Gastroesophageal sphincter (tissue), 4 donors: ENCODE measurements at regions not wholly inside any gene's neighbourhood (a gene's known extent, or its start where the extent isn't known, plus 50 kb on each side); places are given as distances from the start of the nearest gene placed in this dataset.

Experiments
- ATAC-seq: fragments of 150-250 bp; one replicate; pipeline ENCODE4 v1.9.1; 2016; ENCODE audit warnings: mild to moderate bottlenecking, moderate library complexity
- H3K27ac ChIP-seq, 4 donors: fragments of 200-600 bp; sonication (generic) in 3 of 4; 1 replicate in 3 of 4; 2 replicates in 1 of 4; pipeline ENCODE4 v1.5.1; 2016 to 2019
- H3K27me3 ChIP-seq: fragments of 200-600 bp; sonication (generic); one replicate; pipeline ENCODE4 v1.5.1; 2019
- H3K36me3 ChIP-seq, 2 donors: fragments of 200-600 bp; sonication (generic); one replicate each; pipeline ENCODE4 v1.5.1; 2019; ENCODE audit warnings: control low read depth in 1 of 2
- H3K4me1 ChIP-seq, 3 donors: fragments of 200-600 bp; sonication (generic); 1 replicate in 2 of 3; 2 replicates in 1 of 3; pipeline ENCODE4 v1.5.1; 2016 to 2019; ENCODE audit warnings: control low read depth in 2 of 3
- H3K4me3 ChIP-seq, 2 donors: fragments of 200-600 bp; sonication (generic); one replicate each; pipeline ENCODE4 v1.5.1; 2019; ENCODE audit warnings: mild to moderate bottlenecking in 1 of 2, moderate library complexity in 1 of 2
- H3K9me3 ChIP-seq, 3 donors: fragments of 200-600 bp; sonication (generic); one replicate each; pipeline ENCODE4 v1.5.1; 2017 to 2019; ENCODE audit warnings: control low read depth in 2 of 3
- CTCF ChIP-seq, 4 experiments: fragments of 200-600 bp in 2 of 4; fragments of 450-650 bp in 2 of 4; sonication (generic) in 1 of 4; IDR thresholded peaks; one replicate each; pipeline ENCODE4 v1.5.1; 2017 to 2019; ENCODE audit warnings: antibody characterized with exemption in 4 of 4, mild to moderate bottlenecking in 2 of 4, moderate library complexity in 2 of 4
- EP300 ChIP-seq: sonication (generic); formaldehyde crosslinking; IDR thresholded peaks from one replicate; pipeline ENCODE4 v1.6.1; 2017; ENCODE audit warnings: antibody characterized with exemption, mild to moderate bottlenecking
- POLR2A ChIP-seq, 2 donors: fragments of 450-650 bp; IDR thresholded peaks; one replicate each; pipeline ENCODE4 v1.6.1; 2017; ENCODE audit warnings: antibody characterized with exemption in 2 of 2, mild to moderate bottlenecking in 2 of 2, moderate library complexity in 1 of 2
- POLR2AphosphoS5 ChIP-seq: sonication (generic); formaldehyde crosslinking; IDR thresholded peaks from one replicate; pipeline ENCODE4 v1.6.1; 2017; ENCODE audit warnings: antibody characterized with exemption
- WGBS, 2 donors: methylation state at CpG; one replicate each; pipeline ENCODE4 v1.1.5; 2018; ENCODE audit warnings: low coverage in 1 of 2; 5-methylcytosine and 5-hydroxymethylcytosine counted together

DNA sequence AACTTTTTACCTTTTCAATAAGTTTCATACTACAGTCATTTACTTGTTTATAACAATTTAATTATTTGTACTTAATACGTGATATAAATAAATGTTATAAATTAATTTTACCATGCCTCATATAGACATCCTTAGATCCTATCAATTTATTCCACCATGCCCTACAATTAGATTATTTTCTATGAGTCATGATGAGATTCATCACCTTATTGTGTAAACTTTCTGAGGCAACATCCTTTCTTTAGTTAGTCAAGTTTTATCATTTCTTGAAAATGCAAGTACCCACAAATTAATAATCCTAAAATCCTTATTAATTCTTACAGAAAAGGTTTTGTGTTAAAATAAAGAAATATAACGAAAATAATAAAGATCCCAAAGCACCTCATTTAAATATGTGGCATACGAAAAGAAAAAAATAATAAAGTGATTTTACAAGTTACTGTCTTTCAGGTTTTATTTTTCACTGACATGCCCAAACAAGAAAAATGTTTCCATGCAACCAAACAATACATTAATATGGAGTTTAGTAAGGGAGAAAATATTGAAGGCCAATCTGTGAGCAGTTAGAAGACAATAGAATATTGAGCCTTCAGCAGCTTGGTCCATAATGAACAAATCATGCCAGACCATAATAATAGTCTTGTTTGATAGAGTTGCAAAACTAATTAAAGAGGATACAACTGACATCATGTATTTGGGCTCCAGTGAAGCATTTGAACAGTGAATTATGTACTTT lies 188.7 kb upstream of the MRPS30 start:
- H3K4me3 ChIP-seq: no peak overlapping the region
- WGBS, 2 donors: 86 to 90% methylated on average over 3 of the region's 3 CpGs
- TF ChIP-seq EP300 (no peak), CTCF (IDR thresholded peaks at IDR 0.05) (no peak), POLR2AphosphoS5 (no peak), POLR2A (IDR thresholded peaks at IDR 0.05) (no peak)
- no peaks in the 10 kb centered on the region for H3K36me3 ChIP-seq
- H3K27me3 ChIP-seq: no peaks in the 10 kb centered on the region
- no peak for ATAC-seq
- no peaks in the 10 kb centered on the region for H3K9me3 ChIP-seq
- H3K27ac ChIP-seq: no peak overlapping the region
- H3K4me1 ChIP-seq: no peaks in the 10 kb centered on the region

DNA sequence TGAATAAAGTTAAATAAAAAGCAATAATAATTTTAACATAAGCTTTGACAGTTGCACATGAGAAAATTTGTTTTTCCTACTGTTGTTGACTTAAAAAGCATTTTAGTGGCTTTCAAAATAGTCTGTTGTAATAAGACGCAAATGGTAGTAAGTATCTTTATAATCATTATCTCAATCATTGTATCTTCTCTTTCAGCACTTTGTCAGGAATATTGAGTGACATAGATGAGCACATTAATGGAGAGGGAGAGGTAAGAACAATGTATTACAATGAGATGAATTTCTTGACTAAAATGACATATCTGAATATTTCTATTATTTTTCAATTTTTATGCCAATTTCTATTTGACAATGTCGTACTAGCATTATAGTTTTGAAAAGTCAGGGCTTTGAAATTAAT lies 193.9 kb upstream of the MRPS30 start:
- TF ChIP-seq CTCF (IDR thresholded peaks at IDR 0.05): no peak
- no peak for TF ChIP-seq EP300
- TF ChIP-seq POLR2AphosphoS5: no peak
- no peak for TF ChIP-seq POLR2A (IDR thresholded peaks at IDR 0.05)
- Histone ChIP-seq H3K4me1 (no peaks in the 10 kb centered on the region), H3K27ac (no peak overlapping the region), H3K4me3 (no peak overlapping the region), H3K9me3 (no peaks in the 10 kb centered on the region), H3K27me3 (no peaks in the 10 kb centered on the region), H3K36me3 (no peaks in the 10 kb centered on the region)
- ATAC-seq: no peak
- WGBS, 2 donors: 91 to 98% methylated on average over 2 of the region's 2 CpGs

- WGBS, 2 donors: 88 to 94% methylated on average over 1 of the region's 1 CpG
- no peak for TF ChIP-seq POLR2A (IDR thresholded peaks at IDR 0.05)
- no peak for TF ChIP-seq POLR2AphosphoS5
- no peak for TF ChIP-seq EP300
- TF ChIP-seq CTCF (IDR thresholded peaks at IDR 0.05): no peak
Observed at GRCh38 chr5:44613936-44614335, 194.8 kb upstream of the MRPS30 start.

DNA sequence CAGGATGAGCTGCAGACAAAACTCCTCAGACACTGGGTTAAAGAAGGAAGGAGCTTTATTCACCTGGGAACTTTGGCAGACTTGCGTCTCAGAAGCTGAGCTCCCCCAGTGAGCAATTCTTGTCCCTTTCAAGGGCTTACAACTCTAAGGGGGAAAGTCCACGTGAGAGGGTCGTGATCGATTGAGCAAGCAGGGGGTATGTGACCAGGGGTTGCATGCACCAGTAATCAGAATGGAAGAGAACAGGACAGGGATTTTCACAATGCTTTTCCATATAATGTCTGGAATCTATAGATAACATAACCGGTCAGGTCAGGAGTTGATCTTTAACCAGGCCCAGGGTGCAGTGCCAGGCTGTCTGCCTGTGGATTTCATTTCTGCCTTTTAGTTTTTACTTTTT lies 202.8 kb upstream of the MRPS30 start:
- no peak for TF ChIP-seq EP300
- Histone ChIP-seq H3K9me3 (no peaks in the 10 kb centered on the region), H3K27me3 (no peaks in the 10 kb centered on the region), H3K36me3 (no peaks in the 10 kb centered on the region), H3K27ac (no peak overlapping the region), H3K4me1 (no peaks in the 10 kb centered on the region), H3K4me3 (no peak overlapping the region)
- ATAC-seq: no peak
- 91 to 96% methylated on average over 4 to 5 of the region's 5 CpGs for WGBS, 2 donors

More at GRCh38 chr5:44613936-44614335, 194.8 kb upstream of the MRPS30 start:
- Histone ChIP-seq H3K4me1 (no peaks in the 10 kb centered on the region), H3K4me3 (no peak overlapping the region), H3K27me3 (no peaks in the 10 kb centered on the region), H3K27ac (no peak overlapping the region), H3K9me3 (no peaks in the 10 kb centered on the region), H3K36me3 (no peaks in the 10 kb centered on the region)
- no peak for ATAC-seq

GRCh38 chr5:44603496-44604272 lies 205.1 kb upstream of the MRPS30 start:
- no peaks in the 10 kb centered on the region for H3K4me1 ChIP-seq
- H3K27ac ChIP-seq: no peak overlapping the region
- no peak overlapping the region for H3K4me3 ChIP-seq
- H3K36me3 ChIP-seq: no peaks in the 10 kb centered on the region
- H3K27me3 ChIP-seq: no peaks in the 10 kb centered on the region
- no peak for ATAC-seq
- TF ChIP-seq POLR2AphosphoS5: no peak
- TF ChIP-seq EP300: no peak
- no peak for TF ChIP-seq POLR2A (IDR thresholded peaks at IDR 0.05)
- TF ChIP-seq CTCF (IDR thresholded peaks at IDR 0.05): no peak
- 72 to 73% methylated on average over 5 to 8 of the region's 8 CpGs for WGBS, 2 donors
- no peaks in the 10 kb centered on the region for H3K9me3 ChIP-seq
